ENCODE measurements at regions not wholly inside any gene's neighbourhood (a gene's known extent, or its start where the extent isn't known, plus 50 kb on each side); places are given as distances from the start of the nearest gene placed in this dataset.

DNA sequence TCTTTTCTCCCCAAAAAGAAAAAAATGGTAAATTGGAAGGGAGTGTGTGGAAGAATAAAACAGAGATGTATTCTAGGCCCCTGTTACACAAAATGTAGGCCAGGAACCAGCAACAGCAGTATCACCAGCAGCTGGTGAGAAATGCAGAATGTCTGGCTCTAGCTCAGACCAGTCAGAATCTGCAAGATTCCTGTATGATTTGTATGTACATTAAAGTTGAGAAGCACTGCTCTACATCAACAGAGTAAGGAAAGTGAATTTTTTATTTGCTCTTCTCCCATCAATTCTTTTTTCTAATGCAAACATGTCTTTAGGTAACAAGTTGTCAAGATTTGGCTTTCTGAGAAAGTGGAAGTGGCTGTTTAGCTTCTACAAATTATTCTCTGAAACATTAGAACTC is 235.4 kb upstream of the FANCL start:
- TF ChIP-seq, protein P1, sequence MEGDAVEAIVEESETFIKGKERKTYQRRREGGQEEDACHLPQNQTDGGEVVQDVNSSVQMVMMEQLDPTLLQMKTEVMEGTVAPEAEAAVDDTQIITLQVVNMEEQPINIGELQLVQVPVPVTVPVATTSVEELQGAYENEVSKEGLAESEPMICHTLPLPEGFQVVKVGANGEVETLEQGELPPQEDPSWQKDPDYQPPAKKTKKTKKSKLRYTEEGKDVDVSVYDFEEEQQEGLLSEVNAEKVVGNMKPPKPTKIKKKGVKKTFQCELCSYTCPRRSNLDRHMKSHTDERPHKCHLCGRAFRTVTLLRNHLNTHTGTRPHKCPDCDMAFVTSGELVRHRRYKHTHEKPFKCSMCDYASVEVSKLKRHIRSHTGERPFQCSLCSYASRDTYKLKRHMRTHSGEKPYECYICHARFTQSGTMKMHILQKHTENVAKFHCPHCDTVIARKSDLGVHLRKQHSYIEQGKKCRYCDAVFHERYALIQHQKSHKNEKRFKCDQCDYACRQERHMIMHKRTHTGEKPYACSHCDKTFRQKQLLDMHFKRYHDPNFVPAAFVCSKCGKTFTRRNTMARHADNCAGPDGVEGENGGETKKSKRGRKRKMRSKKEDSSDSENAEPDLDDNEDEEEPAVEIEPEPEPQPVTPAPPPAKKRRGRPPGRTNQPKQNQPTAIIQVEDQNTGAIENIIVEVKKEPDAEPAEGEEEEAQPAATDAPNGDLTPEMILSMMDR (IDR thresholded peaks at IDR 0.05), result no peak
- TF ChIP-seq POLR2A (IDR thresholded peaks at IDR 0.05), result no peak

All from Peyer's patch (tissue), 4 donors.